PC-9 (cell line): ENCODE measurements at regions not wholly inside any gene's neighbourhood (a gene's known extent, or its start where the extent isn't known, plus 50 kb on each side); places are given as distances from the start of the nearest gene placed in this dataset.

Source experiments
- BruUV-seq: library from RNA; stranded (reverse); fragments of 400-500 nt; replicated peaks from 2 replicates; lab custom pipeline; 2021; lab: Mats Ljungman, UMichigan
- CTCF ChIA-PET: fragments of 300-600 bp; sonication (Branson Sonifier 250); formaldehyde crosslinking; loops from one replicate; lab custom pipeline; 2022; ENCODE audit warnings: antibody characterized with exemption; lab: Charles Lee
- POLR2A ChIA-PET: fragments of 300-600 bp; sonication (Branson Sonifier 250); formaldehyde crosslinking; loops from one replicate; lab custom pipeline; 2022; ENCODE audit warnings: antibody characterized with exemption; ENCODE audit not compliant: unreplicated experiment; lab: Charles Lee
- DNase-seq, 2 experiments: peaks; one replicate each; pipeline versions ENCODE4 v3.0.0 to v3.0.0-alpha.2; 2015 to 2022; ENCODE audit warnings: mixed read lengths in 1 of 2
- H2AFZ ChIP-seq: fragments of 200-600 bp; sonication (generic); 2 replicates; pipeline ENCODE4 v1.8.1; 2017; ENCODE audit warnings: antibody characterized with exemption
- H3F3A ChIP-seq: fragments of 200-600 bp; sonication (generic); 2 replicates; pipeline ENCODE4 v1.8.1; 2017; ENCODE audit warnings: antibody characterized with exemption, mild to moderate bottlenecking, low read depth; ENCODE audit not compliant: insufficient read depth
- H3K27ac ChIP-seq: fragments of 200-600 bp; sonication (generic); 2 replicates; pipeline ENCODE4 v1.6.1; 2016; ENCODE audit warnings: mixed run types
- H3K27me3 ChIP-seq: fragments of 200-600 bp; sonication (generic); 2 replicates; pipeline ENCODE4 v1.6.1; 2016; ENCODE audit warnings: low read depth, mixed run types; ENCODE audit not compliant: insufficient read depth
- H3K36me3 ChIP-seq: fragments of 200-600 bp; sonication (generic); 2 replicates; pipeline ENCODE4 v1.6.1; 2016; ENCODE audit warnings: low read depth, mixed run types
- H3K4me1 ChIP-seq: fragments of 200-600 bp; sonication (generic); replicated peaks from 2 replicates; pipeline ENCODE4 v1.6.1; 2016; ENCODE audit warnings: mixed run types; ENCODE audit not compliant: insufficient read depth
- H3K4me2 ChIP-seq: fragments of 200-600 bp; sonication (generic); 2 replicates; pipeline ENCODE4 v1.6.1; 2017; ENCODE audit warnings: mixed run types
- H3K4me3 ChIP-seq: fragments of 200-600 bp; sonication (generic); 2 replicates; pipeline ENCODE4 v1.6.1; 2016; ENCODE audit warnings: mixed run types
- H3K79me2 ChIP-seq: fragments of 200-600 bp; sonication (generic); 2 replicates; pipeline ENCODE4 v1.6.1; 2017; ENCODE audit warnings: low read depth, mixed run types
- H3K9me2 ChIP-seq: fragments of 200-600 bp; sonication (generic); 2 replicates; pipeline ENCODE4 v1.8.1; 2017; ENCODE audit warnings: mild to moderate bottlenecking; ENCODE audit not compliant: insufficient read depth
- H3K9me3 ChIP-seq: fragments of 200-600 bp; sonication (generic); 2 replicates; pipeline ENCODE4 v1.8.1; 2016; ENCODE audit warnings: low read depth; ENCODE audit not compliant: insufficient read depth
- H4K20me1 ChIP-seq: fragments of 200-600 bp; sonication (generic); 2 replicates; pipeline ENCODE4 v1.8.1; 2017; ENCODE audit not compliant: insufficient read depth
- EZH2 ChIP-seq: fragments of 200-600 bp; sonication (generic); IDR thresholded peaks from 2 replicates; pipeline ENCODE4 v1.8.0; 2017; ENCODE audit warnings: antibody characterized with exemption, low read depth
- intact Hi-C: fragments of 100-400 bp; cut with micrococcal nuclease; formaldehyde crosslinking; loops from one replicate; pipeline ENCODE4 v1.10.0; 2022; ENCODE audit not compliant: unreplicated experiment
- TF ChIP-seq, protein P1 (sequence below): fragments of 200-600 bp; sonication (generic); conservative IDR thresholded peaks from 2 replicates; pipeline ENCODE4 v1.6.1; 2017; ENCODE audit warnings: mixed run types, antibody characterized with exemption, mild to moderate bottlenecking, moderate library complexity

DNA sequence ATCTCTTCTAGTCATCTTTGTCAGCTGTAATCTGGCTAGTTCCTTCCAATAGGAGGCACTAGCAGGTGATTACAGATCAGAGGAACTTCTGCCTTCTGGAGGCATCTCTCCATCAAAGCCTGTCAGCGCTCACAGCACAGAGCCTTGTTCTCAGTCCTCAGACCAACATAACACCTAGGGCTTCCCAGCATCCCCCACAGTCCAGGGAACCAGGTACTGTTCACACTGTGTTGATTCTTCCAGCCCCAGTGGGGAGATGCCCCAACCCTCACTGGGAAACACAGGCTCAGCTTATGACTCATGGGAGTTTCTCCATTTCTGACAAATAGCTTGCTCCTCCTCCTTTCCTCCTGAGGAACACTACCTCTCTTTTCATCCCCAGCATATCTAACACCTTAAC is 601.7 kb downstream of the CBLN2 start:
- no peaks in the 10 kb centered on the region for H3K36me3 ChIP-seq
- H3K4me2 ChIP-seq = no peak overlapping the region
- TF ChIP-seq, protein P1, sequence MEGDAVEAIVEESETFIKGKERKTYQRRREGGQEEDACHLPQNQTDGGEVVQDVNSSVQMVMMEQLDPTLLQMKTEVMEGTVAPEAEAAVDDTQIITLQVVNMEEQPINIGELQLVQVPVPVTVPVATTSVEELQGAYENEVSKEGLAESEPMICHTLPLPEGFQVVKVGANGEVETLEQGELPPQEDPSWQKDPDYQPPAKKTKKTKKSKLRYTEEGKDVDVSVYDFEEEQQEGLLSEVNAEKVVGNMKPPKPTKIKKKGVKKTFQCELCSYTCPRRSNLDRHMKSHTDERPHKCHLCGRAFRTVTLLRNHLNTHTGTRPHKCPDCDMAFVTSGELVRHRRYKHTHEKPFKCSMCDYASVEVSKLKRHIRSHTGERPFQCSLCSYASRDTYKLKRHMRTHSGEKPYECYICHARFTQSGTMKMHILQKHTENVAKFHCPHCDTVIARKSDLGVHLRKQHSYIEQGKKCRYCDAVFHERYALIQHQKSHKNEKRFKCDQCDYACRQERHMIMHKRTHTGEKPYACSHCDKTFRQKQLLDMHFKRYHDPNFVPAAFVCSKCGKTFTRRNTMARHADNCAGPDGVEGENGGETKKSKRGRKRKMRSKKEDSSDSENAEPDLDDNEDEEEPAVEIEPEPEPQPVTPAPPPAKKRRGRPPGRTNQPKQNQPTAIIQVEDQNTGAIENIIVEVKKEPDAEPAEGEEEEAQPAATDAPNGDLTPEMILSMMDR = no peak
- no peak for TF ChIP-seq EZH2
- H2AFZ ChIP-seq = 0 out of 2 replicates have a peak overlapping the region, but pooled peaks have one; percentile 11
- BruUV-seq = no TSS peak
- no peaks in the 10 kb centered on the region for H3K27me3 ChIP-seq
- no peak for DNase-seq
- no peaks in the 10 kb centered on the region for H3K9me2 ChIP-seq
- H3K4me1 ChIP-seq = no peaks in the 10 kb centered on the region
- H3K79me2 ChIP-seq = no peaks in the 10 kb centered on the region
- H3F3A ChIP-seq = no peaks in the 10 kb centered on the region
- H4K20me1 ChIP-seq = no peaks in the 10 kb centered on the region
- no peaks in the 10 kb centered on the region for H3K9me3 ChIP-seq
- no peak overlapping the region for H3K4me3 ChIP-seq
- POLR2A ChIA-PET = no interaction called here
- intact Hi-C loops = no loop called here
- CTCF ChIA-PET = no interaction called here
- no peak overlapping the region for H3K27ac ChIP-seq

DNA sequence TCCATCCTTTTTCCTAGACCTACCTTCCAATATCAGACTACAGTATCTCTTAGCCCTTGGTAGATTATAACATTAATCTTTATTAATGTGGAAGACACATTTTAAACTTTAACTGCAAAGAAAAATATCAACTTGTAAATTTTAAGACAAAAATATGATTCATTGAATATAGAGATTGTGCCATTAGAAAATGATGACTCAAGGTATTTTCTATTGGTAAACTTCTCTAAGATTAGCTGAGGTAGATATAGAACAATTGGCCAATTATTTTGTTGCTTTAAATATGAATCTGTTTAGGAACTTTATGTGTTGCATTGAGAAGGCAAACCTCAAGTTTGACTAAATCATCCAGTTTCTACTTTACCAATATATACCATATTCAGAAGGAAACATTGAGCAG is 604.7 kb downstream of the CBLN2 start:
- Histone ChIP-seq H3K27ac (no peak overlapping the region), H3K27me3 (no peaks in the 10 kb centered on the region), H2AFZ (no peak overlapping the region), H4K20me1 (no peaks in the 10 kb centered on the region), H3F3A (no peaks in the 10 kb centered on the region), H3K4me3 (no peak overlapping the region), H3K9me2 (no peaks in the 10 kb centered on the region), H3K4me1 (no peaks in the 10 kb centered on the region), H3K36me3 (no peaks in the 10 kb centered on the region), H3K9me3 (no peaks in the 10 kb centered on the region), H3K79me2 (no peaks in the 10 kb centered on the region), H3K4me2 (no peak overlapping the region)
- no peak for TF ChIP-seq EZH2
- TF ChIP-seq, protein P1 = no peak
- no peak for DNase-seq
- intact Hi-C loops = no loop called here
- ChIA-PET POLR2A (no interaction called here), CTCF (no interaction called here)
- no TSS peak for BruUV-seq

DNA sequence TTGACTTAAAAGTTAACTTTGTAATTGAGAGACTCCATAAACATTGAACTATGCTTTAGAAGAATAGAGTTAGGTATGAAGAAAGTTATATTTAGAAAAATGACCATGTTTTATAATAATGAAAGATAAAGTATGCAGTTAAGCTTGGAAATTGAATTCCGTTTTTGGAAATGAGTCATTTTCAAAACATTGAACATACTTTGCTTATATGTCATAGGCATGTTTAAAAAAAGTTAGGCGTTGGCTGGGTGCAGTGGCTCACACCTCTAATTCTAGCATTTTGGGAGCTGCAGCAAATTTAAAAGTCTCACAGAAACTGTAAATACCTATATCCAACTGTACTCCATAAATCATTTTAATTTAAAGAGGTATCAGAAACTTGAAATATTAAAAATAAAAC is 607.4 kb downstream of the CBLN2 start:
- TF ChIP-seq, protein P1 = no peak
- no peak for TF ChIP-seq EZH2
- CTCF ChIA-PET = no interaction called here
- DNase-seq = no peak

More for the DNA sequence above, 607.4 kb downstream of the CBLN2 start:
- H3K36me3 ChIP-seq = no peaks in the 10 kb centered on the region
- no TSS peak for BruUV-seq
- no peaks in the 10 kb centered on the region for H3F3A ChIP-seq
- no peak overlapping the region for H2AFZ ChIP-seq
- H3K4me3 ChIP-seq = no peak overlapping the region
- H3K9me3 ChIP-seq = no peaks in the 10 kb centered on the region; the same call in 1 of the 2 replicates
- H3K4me2 ChIP-seq = no peak overlapping the region
- intact Hi-C loops = no loop called here
- H3K27me3 ChIP-seq = no peaks in the 10 kb centered on the region
- H3K27ac ChIP-seq = no peak overlapping the region
- POLR2A ChIA-PET = no interaction called here
- H3K79me2 ChIP-seq = no peaks in the 10 kb centered on the region
- H3K9me2 ChIP-seq = no peaks in the 10 kb centered on the region
- H4K20me1 ChIP-seq = no peaks in the 10 kb centered on the region
- H3K4me1 ChIP-seq = no peaks in the 10 kb centered on the region
